Tibial nerve (tissue), 3 donors: ENCODE measurements at regions not wholly inside any gene's neighbourhood (a gene's known extent, or its start where the extent isn't known, plus 50 kb on each side); places are given as distances from the start of the nearest gene placed in this dataset.

Experiments used
- POLR2A ChIP-seq, 2 donors: fragments of 450-650 bp; IDR thresholded peaks; one replicate each; pipeline ENCODE4 v1.6.1; 2017; ENCODE audit warnings: antibody characterized with exemption in 2 of 2, mild to moderate bottlenecking in 2 of 2, moderate library complexity in 2 of 2
- TF ChIP-seq, protein P1 (sequence below), 5 experiments: fragments of 200-600 bp in 3 of 5; fragments of 450-650 bp in 2 of 5; sonication (generic) in 3 of 5; IDR thresholded peaks; one replicate each; pipeline ENCODE4 v1.5.1; 2016 to 2019; ENCODE audit warnings: antibody characterized with exemption in 5 of 5, mild to moderate bottlenecking in 3 of 5, moderate library complexity in 2 of 5

DNA sequence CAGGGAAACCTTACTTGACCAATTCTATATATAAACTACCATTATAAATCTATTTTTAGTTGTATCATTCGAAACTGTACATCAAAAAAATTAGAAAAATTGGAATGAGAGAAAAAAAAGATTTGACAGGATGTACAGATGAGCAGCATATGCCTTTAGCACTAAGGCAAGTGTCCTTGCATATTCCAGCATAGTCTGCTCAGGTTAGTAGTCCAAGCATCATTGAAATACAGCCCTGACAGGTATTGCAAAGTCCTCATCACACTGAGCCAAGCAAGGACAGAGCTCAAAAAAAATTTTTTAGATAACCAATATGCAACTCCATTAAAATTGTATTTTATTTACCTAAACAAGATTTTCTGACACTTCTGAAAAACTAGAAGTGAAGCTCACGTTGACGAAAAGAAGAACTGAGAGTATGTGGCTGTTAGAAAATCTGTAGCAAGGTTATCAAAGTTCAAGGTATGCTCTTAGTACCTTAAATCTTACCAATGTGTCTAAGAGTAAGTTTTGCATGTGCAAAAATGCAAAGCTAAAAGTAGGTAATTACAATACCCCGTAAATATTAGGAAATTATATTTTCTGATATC lies 465.6 kb upstream of the ADGRL4 start:
- TF ChIP-seq, protein P1, sequence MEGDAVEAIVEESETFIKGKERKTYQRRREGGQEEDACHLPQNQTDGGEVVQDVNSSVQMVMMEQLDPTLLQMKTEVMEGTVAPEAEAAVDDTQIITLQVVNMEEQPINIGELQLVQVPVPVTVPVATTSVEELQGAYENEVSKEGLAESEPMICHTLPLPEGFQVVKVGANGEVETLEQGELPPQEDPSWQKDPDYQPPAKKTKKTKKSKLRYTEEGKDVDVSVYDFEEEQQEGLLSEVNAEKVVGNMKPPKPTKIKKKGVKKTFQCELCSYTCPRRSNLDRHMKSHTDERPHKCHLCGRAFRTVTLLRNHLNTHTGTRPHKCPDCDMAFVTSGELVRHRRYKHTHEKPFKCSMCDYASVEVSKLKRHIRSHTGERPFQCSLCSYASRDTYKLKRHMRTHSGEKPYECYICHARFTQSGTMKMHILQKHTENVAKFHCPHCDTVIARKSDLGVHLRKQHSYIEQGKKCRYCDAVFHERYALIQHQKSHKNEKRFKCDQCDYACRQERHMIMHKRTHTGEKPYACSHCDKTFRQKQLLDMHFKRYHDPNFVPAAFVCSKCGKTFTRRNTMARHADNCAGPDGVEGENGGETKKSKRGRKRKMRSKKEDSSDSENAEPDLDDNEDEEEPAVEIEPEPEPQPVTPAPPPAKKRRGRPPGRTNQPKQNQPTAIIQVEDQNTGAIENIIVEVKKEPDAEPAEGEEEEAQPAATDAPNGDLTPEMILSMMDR (IDR thresholded peaks at IDR 0.05), result no peak
- TF ChIP-seq POLR2A (IDR thresholded peaks at IDR 0.05), result no peak
